NB4 (cell line): ENCODE measurements at regions not wholly inside any gene's neighbourhood (a gene's known extent, or its start where the extent isn't known, plus 50 kb on each side); places are given as distances from the start of the nearest gene placed in this dataset.

Experiments
- DNase-seq: peaks from one replicate; pipeline ENCODE4 v3.0.0; 2010; ENCODE audit warnings: low read depth
- H3K4me3 ChIP-seq: one replicate; pipeline ENCODE4 v1.5.1; 2011; ENCODE audit warnings: mild to moderate bottlenecking, low read depth, low read length, moderate library complexity
- CTCF ChIP-seq: IDR thresholded peaks from one replicate; pipeline ENCODE4 v1.5.1; 2012; ENCODE audit warnings: low read depth, low read length
- MAX ChIP-seq: IDR thresholded peaks from 2 replicates; pipeline ENCODE4 v1.6.1; 2011; ENCODE audit warnings: low read depth, low read length
- MYC ChIP-seq: IDR thresholded peaks from 2 replicates; pipeline ENCODE4 v1.6.1; 2011; ENCODE audit warnings: low read depth, low read length
- POLR2A ChIP-seq: IDR thresholded peaks from 2 replicates; pipeline ENCODE4 v1.6.1; 2011; ENCODE audit warnings: mild to moderate bottlenecking; ENCODE audit not compliant: insufficient read length; ENCODE audit errors: extremely low read depth

GRCh38 chr9:126113176-126113575, 213.5 kb upstream of the MVB12B start:
- H3K4me3 ChIP-seq, result no peak overlapping the region
- TF ChIP-seq POLR2A (no peak), MYC (no peak), MAX (no peak), CTCF (no peak)
- DNase-seq, result no peak

- H3K4me3 ChIP-seq, result no peak overlapping the region
- TF ChIP-seq MYC (no peak), CTCF (no peak), MAX (no peak), POLR2A (no peak)
- DNase-seq, result no peak
Measured at GRCh38 chr9:126113756-126114408, 212.7 kb upstream of the MVB12B start.

- no peak for DNase-seq
- no peak overlapping the region for H3K4me3 ChIP-seq
- TF ChIP-seq MYC, result no peak
- TF ChIP-seq POLR2A, result no peak
- no peak for TF ChIP-seq MAX
- no peak for TF ChIP-seq CTCF
Measured at GRCh38 chr9:126114409-126114760, 212.2 kb upstream of the MVB12B start.

GRCh38 chr9:126114850-126115460, 211.7 kb upstream of the MVB12B start:
- TF ChIP-seq CTCF (no peak), POLR2A (no peak), MAX (no peak), MYC (no peak)
- H3K4me3 ChIP-seq, result no peak overlapping the region
- DNase-seq, result no peak

GRCh38 chr9:126116351-126117157, 210.1 kb upstream of the MVB12B start:
- no peak for DNase-seq
- TF ChIP-seq POLR2A (no peak), MAX (no peak), CTCF (no peak), MYC (no peak)

More at GRCh38 chr9:126116351-126117157, 210.1 kb upstream of the MVB12B start:
- H3K4me3 ChIP-seq, result no peak overlapping the region
